ENCODE measurements at regions not wholly inside any gene's neighbourhood (a gene's known extent, or its start where the extent isn't known, plus 50 kb on each side); places are given as distances from the start of the nearest gene placed in this dataset.

- no peak for TF ChIP-seq CTCF (conservative IDR thresholded peaks at IDR 0.05; ENCODE audit: low read depth, low read length)
- no peak for TF ChIP-seq EZH2phosphoT487 (IDR thresholded peaks at IDR 0.05; ENCODE audit: borderline replicate concordance, low read length)
- TF ChIP-seq EZH2 (IDR thresholded peaks at IDR 0.05; ENCODE audit: low read length, unreplicated experiment), result no peak
Observed at GRCh38 chr1:55951291-55951690, 628.1 kb downstream of the PLPP3 start.
